ENCODE measurements at regions not wholly inside any gene's neighbourhood (a gene's known extent, or its start where the extent isn't known, plus 50 kb on each side); places are given as distances from the start of the nearest gene placed in this dataset.
"Not testable (repeated sequence)": the region's sequence is repeated elsewhere in the genome, so short reads cannot be mapped to it uniquely, and the experiment has no call there.

- H3K36me3 ChIP-seq (ENCODE audit: control insufficient read depth in 1 of 2, insufficient read depth in 2 of 2, low read length in 2 of 2), result no peaks in the 10 kb centered on the region
- H3K27me3 ChIP-seq (ENCODE audit: low read depth, low read length), result no peaks in the 10 kb centered on the region
- H3K9me3 ChIP-seq (ENCODE audit: control insufficient read depth in 1 of 2, low read length in 2 of 2), result no peaks in the 10 kb centered on the region
- H3K4me1 ChIP-seq (ENCODE audit: control insufficient read depth in 1 of 2, insufficient read depth in 2 of 2, low read length in 2 of 2), result no peaks in the 10 kb centered on the region
- H3K27ac ChIP-seq (ENCODE audit: low read length), result no peak overlapping the region
- H3K4me3 ChIP-seq (ENCODE audit: low read depth in 1 of 2, low read length in 2 of 2), result no peak overlapping the region
Measured at GRCh38 chr18:54662986-54663385, 71.9 kb downstream of the DYNAP start.

- H3K27ac ChIP-seq (ENCODE audit: low read length); H3K36me3 ChIP-seq (ENCODE audit: control insufficient read depth in 1 of 2, insufficient read depth in 2 of 2, low read length in 2 of 2); H3K4me3 ChIP-seq (ENCODE audit: low read depth in 1 of 2, low read length in 2 of 2); H3K9me3 ChIP-seq (ENCODE audit: control insufficient read depth in 1 of 2, low read length in 2 of 2); H3K27me3 ChIP-seq (ENCODE audit: low read depth, low read length); H3K4me1 ChIP-seq (ENCODE audit: control insufficient read depth in 1 of 2, insufficient read depth in 2 of 2, low read length in 2 of 2): not testable (repeated sequence)
Measured at GRCh38 chr18:54669701-54670100, 78.7 kb downstream of the DYNAP start.

DNA sequence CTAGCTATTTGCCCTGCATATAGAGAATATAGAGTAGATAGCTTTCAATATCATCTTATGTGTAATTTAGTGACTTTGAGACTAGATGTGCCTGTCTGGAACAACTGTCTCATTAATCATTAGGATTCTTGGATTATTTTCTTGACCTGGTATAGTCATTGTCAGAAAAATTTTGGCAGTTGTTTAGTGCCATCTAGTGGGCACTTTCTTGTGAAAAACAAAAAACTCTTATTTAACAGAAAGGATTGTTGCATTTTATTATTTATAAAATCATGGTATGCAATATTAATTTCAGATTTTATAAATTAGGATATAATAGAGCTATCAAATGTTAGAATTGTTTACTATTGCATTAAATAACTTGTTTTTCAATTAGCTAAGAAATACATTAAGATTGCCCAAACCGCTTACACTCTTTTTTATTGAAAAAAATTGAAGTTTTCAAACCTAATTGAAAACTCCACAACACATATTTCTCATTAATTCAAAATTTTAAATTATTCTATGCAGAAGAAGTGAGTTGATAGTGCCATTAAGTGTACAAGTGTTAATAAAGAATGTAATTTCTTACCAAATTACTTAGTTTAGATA is 80.3 kb downstream of the DYNAP start:
- H3K9me3 ChIP-seq (ENCODE audit: control insufficient read depth in 1 of 2, low read length in 2 of 2), result no peaks in the 10 kb centered on the region
- no peaks in the 10 kb centered on the region for H3K36me3 ChIP-seq (ENCODE audit: control insufficient read depth in 1 of 2, insufficient read depth in 2 of 2, low read length in 2 of 2)
- H3K4me3 ChIP-seq (ENCODE audit: low read depth in 1 of 2, low read length in 2 of 2), result no peak overlapping the region
- no peak overlapping the region for H3K27ac ChIP-seq (ENCODE audit: low read length)
- no peaks in the 10 kb centered on the region for H3K4me1 ChIP-seq (ENCODE audit: control insufficient read depth in 1 of 2, insufficient read depth in 2 of 2, low read length in 2 of 2)
- H3K27me3 ChIP-seq (ENCODE audit: low read depth, low read length), result no peaks in the 10 kb centered on the region

- H3K27ac ChIP-seq (ENCODE audit: low read length), result no peak overlapping the region
- no peaks in the 10 kb centered on the region for H3K36me3 ChIP-seq (ENCODE audit: control insufficient read depth in 1 of 2, insufficient read depth in 2 of 2, low read length in 2 of 2)
- H3K9me3 ChIP-seq (ENCODE audit: control insufficient read depth in 1 of 2, low read length in 2 of 2), result no peaks in the 10 kb centered on the region
- H3K27me3 ChIP-seq (ENCODE audit: low read depth, low read length), result no peaks in the 10 kb centered on the region
- H3K4me1 ChIP-seq (ENCODE audit: control insufficient read depth in 1 of 2, insufficient read depth in 2 of 2, low read length in 2 of 2), result no peaks in the 10 kb centered on the region
- no peak overlapping the region for H3K4me3 ChIP-seq (ENCODE audit: low read depth in 1 of 2, low read length in 2 of 2)
Measured at GRCh38 chr18:54672109-54672508, 81.1 kb downstream of the DYNAP start.

GRCh38 chr18:54672846-54673475 is 81.9 kb downstream of the DYNAP start:
- Histone ChIP-seq H3K9me3 (ENCODE audit: control insufficient read depth in 1 of 2, low read length in 2 of 2) (no peaks in the 10 kb centered on the region), H3K27me3 (ENCODE audit: low read depth, low read length) (no peaks in the 10 kb centered on the region), H3K36me3 (ENCODE audit: control insufficient read depth in 1 of 2, insufficient read depth in 2 of 2, low read length in 2 of 2) (no peaks in the 10 kb centered on the region), H3K27ac (ENCODE audit: low read length) (no peak overlapping the region), H3K4me3 (ENCODE audit: low read depth in 1 of 2, low read length in 2 of 2) (no peak overlapping the region), H3K4me1 (ENCODE audit: control insufficient read depth in 1 of 2, insufficient read depth in 2 of 2, low read length in 2 of 2) (no peaks in the 10 kb centered on the region)

DNA sequence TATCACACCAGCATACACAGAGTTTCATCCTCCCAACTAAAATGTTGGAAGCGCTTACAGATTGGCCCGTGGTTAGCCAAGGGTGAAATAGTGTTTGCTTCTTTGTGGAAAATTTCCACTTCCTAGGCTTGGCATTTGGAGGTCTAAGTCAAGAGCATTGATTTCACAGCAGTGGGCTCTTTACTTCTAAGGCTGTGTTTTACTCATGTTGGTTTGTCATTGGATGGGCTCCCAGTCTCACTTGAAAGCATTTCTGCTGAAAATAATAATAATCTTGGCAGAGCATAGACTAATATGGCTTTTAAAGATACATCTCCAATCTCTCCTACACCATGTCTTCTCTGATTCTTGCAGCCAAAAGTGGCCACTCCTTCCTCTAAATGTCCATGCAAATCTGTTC is 82.9 kb downstream of the DYNAP start:
- Histone ChIP-seq H3K27ac (ENCODE audit: low read length) (no peak overlapping the region), H3K27me3 (ENCODE audit: low read depth, low read length) (no peaks in the 10 kb centered on the region), H3K4me3 (ENCODE audit: low read depth in 1 of 2, low read length in 2 of 2) (no peak overlapping the region), H3K36me3 (ENCODE audit: control insufficient read depth in 1 of 2, insufficient read depth in 2 of 2, low read length in 2 of 2) (no peaks in the 10 kb centered on the region), H3K4me1 (ENCODE audit: control insufficient read depth in 1 of 2, insufficient read depth in 2 of 2, low read length in 2 of 2) (no peaks in the 10 kb centered on the region), H3K9me3 (ENCODE audit: control insufficient read depth in 1 of 2, low read length in 2 of 2) (no peaks in the 10 kb centered on the region)

DNA sequence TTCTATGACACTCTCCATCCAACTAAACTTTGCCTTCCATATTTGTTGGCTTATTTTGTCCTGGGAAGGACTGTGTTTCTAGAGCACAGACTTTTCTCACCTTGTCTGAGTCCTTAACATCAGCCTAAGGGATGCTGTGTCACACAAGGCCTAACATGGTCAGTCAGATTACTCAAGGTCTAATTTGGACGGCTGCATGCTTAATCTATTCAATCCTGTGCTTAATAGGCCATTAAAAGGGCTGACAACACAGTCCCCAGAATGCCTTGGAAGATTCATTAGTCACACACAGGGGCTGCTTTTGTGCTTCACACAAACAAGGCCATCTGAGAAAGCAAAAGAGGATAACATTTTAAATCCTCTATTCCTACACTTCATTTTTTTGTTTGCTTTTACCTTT is 84.0 kb downstream of the DYNAP start:
- Histone ChIP-seq H3K27me3 (ENCODE audit: low read depth, low read length) (no peaks in the 10 kb centered on the region), H3K4me1 (ENCODE audit: control insufficient read depth in 1 of 2, insufficient read depth in 2 of 2, low read length in 2 of 2) (no peaks in the 10 kb centered on the region), H3K36me3 (ENCODE audit: control insufficient read depth in 1 of 2, insufficient read depth in 2 of 2, low read length in 2 of 2) (no peaks in the 10 kb centered on the region), H3K4me3 (ENCODE audit: low read depth in 1 of 2, low read length in 2 of 2) (no peak overlapping the region), H3K27ac (ENCODE audit: low read length) (no peak overlapping the region), H3K9me3 (ENCODE audit: control insufficient read depth in 1 of 2, low read length in 2 of 2) (no peaks in the 10 kb centered on the region)

- H3K4me1 ChIP-seq (ENCODE audit: control insufficient read depth in 1 of 2, insufficient read depth in 2 of 2, low read length in 2 of 2), result no peaks in the 10 kb centered on the region
- H3K27me3 ChIP-seq (ENCODE audit: low read depth, low read length), result no peaks in the 10 kb centered on the region
- H3K9me3 ChIP-seq (ENCODE audit: control insufficient read depth in 1 of 2, low read length in 2 of 2), result no peaks in the 10 kb centered on the region
- no peaks in the 10 kb centered on the region for H3K36me3 ChIP-seq (ENCODE audit: control insufficient read depth in 1 of 2, insufficient read depth in 2 of 2, low read length in 2 of 2)
- no peak overlapping the region for H3K27ac ChIP-seq (ENCODE audit: low read length)
- no peak overlapping the region for H3K4me3 ChIP-seq (ENCODE audit: low read depth in 1 of 2, low read length in 2 of 2)
Measured at GRCh38 chr18:54679318-54680149, 88.5 kb downstream of the DYNAP start.

DNA sequence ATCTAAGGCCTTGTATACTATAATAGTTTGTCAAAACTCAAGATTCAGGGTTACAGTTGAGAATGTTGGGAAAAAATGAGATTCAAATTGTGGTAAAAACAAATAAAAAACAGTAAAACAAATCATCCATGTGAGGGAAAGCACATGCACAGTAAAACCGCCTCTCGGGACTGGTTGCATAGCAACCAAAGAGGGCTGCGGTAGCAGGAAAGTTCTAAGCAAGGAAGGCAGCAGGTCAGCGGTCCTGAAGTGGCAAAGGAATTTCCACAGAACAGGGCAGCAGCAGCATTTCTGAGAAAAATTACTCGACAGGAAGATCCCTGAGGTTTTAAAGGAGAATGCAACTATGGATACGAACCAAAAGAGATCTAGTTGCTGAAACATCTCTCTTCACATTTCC is 93.7 kb downstream of the DYNAP start:
- no peaks in the 10 kb centered on the region for H3K4me1 ChIP-seq (ENCODE audit: control insufficient read depth in 1 of 2, insufficient read depth in 2 of 2, low read length in 2 of 2)
- no peaks in the 10 kb centered on the region for H3K9me3 ChIP-seq (ENCODE audit: control insufficient read depth in 1 of 2, low read length in 2 of 2)
- no peak overlapping the region for H3K27ac ChIP-seq (ENCODE audit: low read length)
- no peaks in the 10 kb centered on the region for H3K27me3 ChIP-seq (ENCODE audit: low read depth, low read length)
- H3K36me3 ChIP-seq (ENCODE audit: control insufficient read depth in 1 of 2, insufficient read depth in 2 of 2, low read length in 2 of 2), result no peaks in the 10 kb centered on the region
- no peak overlapping the region for H3K4me3 ChIP-seq (ENCODE audit: low read depth in 1 of 2, low read length in 2 of 2)

DNA sequence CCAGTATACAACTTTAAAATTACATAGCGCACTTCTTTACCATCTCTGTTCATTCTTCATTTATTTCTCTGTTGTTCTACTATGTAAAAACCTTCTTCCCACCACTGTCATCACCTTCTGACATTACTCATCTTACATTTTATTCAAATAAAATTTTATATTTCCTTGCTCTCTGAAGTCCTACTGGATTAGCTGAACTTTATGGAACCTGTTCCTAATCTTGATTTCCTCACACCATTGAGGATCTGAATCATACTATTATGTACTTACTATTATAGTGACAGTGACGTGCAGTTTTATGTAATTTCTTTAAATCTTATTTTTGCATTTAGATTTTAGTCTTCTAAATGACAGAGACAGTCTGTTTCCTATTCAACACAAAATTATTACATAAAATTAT is 98.3 kb downstream of the DYNAP start:
- Histone ChIP-seq H3K4me3 (ENCODE audit: low read depth in 1 of 2, low read length in 2 of 2) (no peak overlapping the region), H3K27me3 (ENCODE audit: low read depth, low read length) (no peaks in the 10 kb centered on the region)

DNA sequence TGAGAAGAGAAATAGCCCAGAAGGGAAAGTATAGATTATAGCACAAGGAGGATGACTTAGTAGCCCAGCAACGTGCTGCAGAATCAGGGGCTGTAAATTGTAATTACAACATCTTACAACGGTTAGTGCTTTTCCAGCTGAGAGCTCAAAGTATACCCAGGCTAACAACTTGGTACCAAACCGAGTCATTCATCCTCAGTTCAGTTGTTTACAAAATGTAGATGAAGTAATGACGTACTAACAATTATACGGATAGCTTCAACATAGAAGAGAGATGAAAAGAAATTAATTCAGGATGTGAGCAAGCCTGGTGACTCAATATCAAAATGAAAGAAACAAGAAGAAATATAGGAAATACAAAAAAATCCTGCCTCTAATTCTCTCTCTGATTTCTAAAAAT is 99.2 kb downstream of the DYNAP start:
- Histone ChIP-seq H3K9me3 (ENCODE audit: control insufficient read depth in 1 of 2, low read length in 2 of 2) (no peaks in the 10 kb centered on the region), H3K27me3 (ENCODE audit: low read depth, low read length) (no peaks in the 10 kb centered on the region), H3K36me3 (ENCODE audit: control insufficient read depth in 1 of 2, insufficient read depth in 2 of 2, low read length in 2 of 2) (no peaks in the 10 kb centered on the region), H3K4me3 (ENCODE audit: low read depth in 1 of 2, low read length in 2 of 2) (no peak overlapping the region), H3K27ac (ENCODE audit: low read length) (no peak overlapping the region), H3K4me1 (ENCODE audit: control insufficient read depth in 1 of 2, insufficient read depth in 2 of 2, low read length in 2 of 2) (no peaks in the 10 kb centered on the region)

More for the DNA sequence above, 98.3 kb downstream of the DYNAP start:
- Histone ChIP-seq H3K4me1 (ENCODE audit: control insufficient read depth in 1 of 2, insufficient read depth in 2 of 2, low read length in 2 of 2) (no peaks in the 10 kb centered on the region), H3K27ac (ENCODE audit: low read length) (no peak overlapping the region), H3K9me3 (ENCODE audit: control insufficient read depth in 1 of 2, low read length in 2 of 2) (no peaks in the 10 kb centered on the region), H3K36me3 (ENCODE audit: control insufficient read depth in 1 of 2, insufficient read depth in 2 of 2, low read length in 2 of 2) (no peaks in the 10 kb centered on the region)

Measured in muscle layer of duodenum (tissue), 2 donors.